HK-2 (cell line): ENCODE measurements at regions not wholly inside any gene's neighbourhood (a gene's known extent, or its start where the extent isn't known, plus 50 kb on each side); places are given as distances from the start of the nearest gene placed in this dataset.
A peak's percentile ranks its signal among the peaks of the same experiment; 100 is the strongest.
"Not testable (repeated sequence)": the region's sequence is repeated elsewhere in the genome, so short reads cannot be mapped to it uniquely, and the experiment has no call there.

ENCODE experiments used
- DNase-seq: peaks from one replicate; pipeline ENCODE4 v3.0.0-alpha.2; 2018; ENCODE audit not compliant: unreplicated experiment

DNA sequence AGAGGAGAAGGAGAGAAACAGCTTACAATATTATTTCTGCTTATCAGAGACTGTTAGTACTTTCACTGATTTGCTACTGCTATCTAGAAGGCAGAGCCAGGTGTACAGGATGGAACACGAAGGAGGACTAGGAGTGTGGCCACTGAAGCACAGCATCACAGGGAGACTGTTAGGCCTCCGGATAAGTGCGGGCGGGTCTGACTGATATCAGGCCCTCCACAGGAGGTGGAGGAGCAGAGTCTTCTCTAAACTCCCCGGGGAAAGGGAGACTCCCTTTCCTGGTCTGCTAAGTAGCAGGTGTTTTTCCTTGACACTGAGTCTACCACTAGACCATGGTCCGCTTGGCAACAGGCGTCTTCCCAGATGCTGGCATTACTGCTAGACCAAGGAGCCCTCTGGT lies 1065.2 kb downstream of the TMEM121 start:
- not testable (repeated sequence) for DNase-seq

DNA sequence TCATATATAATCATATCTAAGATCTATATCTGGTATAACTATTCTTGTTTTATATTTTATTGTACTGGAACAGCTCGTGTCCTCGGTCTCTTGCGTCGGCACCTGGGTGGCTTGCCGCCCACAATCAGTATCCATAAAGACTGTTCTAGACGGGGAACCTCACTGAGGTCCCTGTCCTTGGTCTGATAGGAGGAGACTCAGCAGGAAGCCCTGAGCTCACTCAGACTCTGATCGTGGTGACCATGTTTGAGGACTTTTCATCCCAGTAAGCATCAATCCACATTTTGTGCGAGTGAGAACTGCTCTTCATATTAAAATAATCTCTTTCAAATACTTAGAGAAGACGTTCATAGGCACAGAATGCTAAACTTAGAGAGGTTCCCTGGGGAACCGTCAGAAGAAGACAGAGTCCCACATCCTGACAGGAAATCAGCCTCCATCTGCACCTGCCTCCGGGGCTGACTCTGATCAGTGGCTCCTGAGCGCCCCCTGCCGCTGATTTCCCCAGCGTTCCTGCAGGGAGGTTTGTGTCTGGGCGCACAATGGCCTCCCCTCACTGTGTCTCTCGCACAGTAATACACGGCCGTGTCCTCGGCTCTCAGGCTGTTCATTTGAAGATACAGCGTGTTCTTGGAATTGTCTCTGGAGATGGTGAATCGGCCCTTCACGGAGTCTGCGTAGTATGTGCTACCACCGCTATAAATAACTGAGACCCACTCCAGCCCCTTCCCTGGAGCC lies 1065.9 kb downstream of the TMEM121 start:
- not testable (repeated sequence) for DNase-seq

- DNase-seq = no peak
These were observed 1072.8 kb downstream of the TMEM121 start for GRCh38 chr14:106599209-106599608.

DNA sequence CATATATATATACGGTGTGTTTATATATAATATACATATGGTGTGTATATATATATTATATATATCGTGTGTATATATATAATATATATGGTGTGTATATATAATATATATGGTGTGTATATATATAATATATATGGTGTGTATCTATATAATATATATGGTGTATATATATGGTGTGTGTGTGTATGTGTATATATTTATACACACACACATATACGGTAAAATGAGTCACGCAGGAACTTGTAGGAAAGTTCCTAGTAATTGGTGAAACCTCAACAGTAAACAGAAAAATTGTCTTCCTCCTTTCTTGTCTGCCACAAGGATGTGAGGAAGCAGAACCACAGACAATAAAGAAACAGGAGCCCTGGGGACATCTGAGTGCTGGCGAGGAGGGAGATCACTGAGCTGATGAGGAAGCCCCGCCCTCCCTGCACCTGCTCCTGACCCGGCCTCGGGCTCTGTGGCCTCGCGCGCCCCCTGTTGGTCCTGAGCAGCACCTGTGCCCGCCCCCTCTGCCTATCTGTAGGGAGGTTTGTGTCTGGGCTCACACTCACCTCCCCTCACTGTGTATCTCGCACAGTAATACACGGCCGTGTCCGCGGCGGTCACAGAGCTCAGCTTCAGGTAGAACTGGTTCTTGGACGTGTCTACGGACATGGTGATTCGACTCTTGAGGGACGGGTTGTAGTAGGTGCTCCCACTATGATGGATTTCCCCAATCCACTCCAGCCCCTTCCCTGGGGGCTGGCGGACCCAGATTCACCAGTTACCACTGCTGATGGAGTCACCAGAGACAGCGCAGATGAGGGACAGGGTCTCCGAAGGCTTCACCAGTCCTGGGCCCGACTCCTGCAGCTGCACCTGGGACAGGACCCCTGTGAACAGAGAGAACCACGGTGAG lies 1079.4 kb downstream of the TMEM121 start:
- DNase-seq = peak; percentile 5

DNA sequence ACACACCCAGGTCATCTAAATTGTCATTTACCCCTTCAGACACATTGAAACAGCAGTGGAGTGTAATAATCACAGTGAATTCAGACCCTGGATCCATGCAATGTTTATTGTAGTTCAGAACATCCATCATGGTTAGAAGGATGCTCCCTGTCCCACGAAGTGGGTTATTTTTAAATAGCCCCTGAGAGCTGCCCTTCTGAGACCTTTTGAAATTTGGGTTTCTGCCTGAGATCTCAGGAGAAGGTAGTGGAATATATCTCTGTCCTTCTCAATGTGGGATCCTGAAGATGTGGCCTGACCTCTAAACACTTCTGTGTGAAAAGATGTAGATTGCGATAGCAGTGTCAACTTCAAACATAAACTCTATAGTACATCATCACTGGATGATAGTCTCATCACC lies 1080.6 kb downstream of the TMEM121 start:
- DNase-seq = no peak

- no peak for DNase-seq
These were observed 1084.3 kb downstream of the TMEM121 start for GRCh38 chr14:106610691-106611090.

DNA sequence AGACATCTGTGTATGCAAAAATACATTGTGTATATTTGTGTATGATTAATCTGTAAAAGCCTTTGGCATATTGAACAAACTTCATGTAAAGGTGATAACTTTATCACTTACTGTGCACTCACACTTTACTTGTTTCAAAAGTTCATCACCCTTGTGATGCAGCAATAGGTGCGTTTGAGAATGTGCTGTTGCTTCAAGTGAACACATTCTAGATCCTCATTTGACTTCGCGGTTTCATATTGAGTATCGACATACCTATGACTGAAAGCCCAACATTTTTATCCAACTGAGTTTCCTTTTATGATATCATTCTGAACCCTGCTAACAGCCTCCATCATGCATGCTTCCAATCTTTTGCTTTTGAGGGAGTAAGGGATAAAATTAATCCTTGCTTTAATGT lies 1086.9 kb downstream of the TMEM121 start:
- DNase-seq = no peak

GRCh38 chr14:106618471-106618951 lies 1092.1 kb downstream of the TMEM121 start:
- DNase-seq = not testable (repeated sequence)

DNA sequence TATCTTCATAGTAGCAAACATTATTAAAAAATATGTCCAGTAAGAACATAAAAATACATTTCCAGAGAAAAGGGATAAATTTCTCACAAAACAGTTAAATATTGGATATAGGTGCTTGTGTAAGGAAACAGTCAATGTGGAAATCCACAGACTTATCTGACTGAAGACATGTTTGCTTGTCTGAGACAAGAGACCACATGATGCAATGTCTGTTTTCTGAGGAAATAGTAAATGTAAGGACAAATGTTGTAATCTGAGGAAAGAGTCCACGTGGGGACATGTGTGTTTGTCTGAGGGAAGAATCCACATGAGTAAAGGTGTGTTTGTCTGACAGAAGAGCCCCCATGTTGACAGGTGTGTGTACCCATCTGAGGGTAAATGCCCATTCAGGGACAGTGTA lies 1093.2 kb downstream of the TMEM121 start:
- DNase-seq = no peak

GRCh38 chr14:106620368-106620767 lies 1094.0 kb downstream of the TMEM121 start:
- DNase-seq = no peak

DNA sequence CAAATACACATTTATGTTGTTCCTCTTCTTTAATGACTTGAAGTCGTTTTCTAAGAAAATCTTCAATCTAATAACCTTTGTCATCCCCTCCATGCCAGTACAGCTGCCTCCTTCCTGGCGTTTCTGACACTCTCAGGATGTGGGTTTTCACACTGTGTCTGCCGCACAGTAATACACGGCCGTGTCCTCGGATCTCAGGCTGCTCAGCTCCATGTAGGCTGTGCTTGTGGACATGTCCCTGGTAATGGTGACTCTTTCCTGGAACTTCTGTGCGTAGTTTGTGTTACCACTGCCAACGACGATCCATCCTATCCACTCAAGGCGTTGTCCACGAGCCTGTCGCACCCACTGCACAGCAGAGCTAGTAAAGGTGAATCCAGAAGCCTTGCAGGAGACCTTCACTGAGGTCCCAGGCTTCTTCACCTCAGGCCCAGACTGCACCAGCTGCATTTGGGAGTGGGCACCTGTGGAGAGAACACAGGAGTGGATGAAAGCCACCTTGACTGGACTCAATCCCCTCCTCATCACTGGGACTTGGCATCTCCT lies 1095.9 kb downstream of the TMEM121 start:
- DNase-seq = no peak

DNA sequence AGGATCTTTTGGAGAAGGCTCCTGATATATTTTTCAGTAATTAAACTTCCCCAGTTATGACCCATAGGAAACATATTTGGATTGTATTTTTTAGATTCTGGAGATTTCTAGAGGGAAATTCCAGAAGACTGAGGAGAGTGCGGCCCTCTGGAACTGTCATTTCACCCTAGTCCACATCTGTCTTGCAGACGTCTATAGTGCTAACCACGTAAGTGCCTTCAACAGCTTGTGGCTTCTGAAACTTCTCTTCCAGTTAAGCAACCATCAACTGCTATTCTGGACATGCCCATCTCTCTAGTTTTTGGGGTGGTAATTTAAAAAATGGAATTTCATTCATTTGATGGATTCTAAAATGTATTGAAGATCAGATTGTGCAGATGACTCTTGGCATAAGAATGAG lies 1098.8 kb downstream of the TMEM121 start:
- no peak for DNase-seq

DNA sequence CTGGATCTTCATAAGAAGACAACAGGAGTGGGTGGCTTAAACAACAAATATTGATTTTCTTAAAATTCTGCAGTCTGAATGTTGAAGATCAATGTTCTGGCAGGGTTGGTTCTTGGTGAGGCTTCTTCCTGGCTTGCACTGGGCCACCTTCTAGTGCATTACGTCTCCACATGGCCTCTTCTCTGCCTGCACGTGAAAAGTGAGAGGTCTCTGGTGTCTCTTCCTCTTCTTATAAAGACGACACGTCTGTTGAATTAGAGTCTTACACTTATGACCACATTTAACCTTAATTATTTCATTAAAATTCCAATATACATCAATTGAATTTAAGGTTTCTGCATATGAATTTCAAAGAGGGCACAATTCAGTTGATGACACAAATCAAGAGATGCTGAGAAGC lies 1100.1 kb downstream of the TMEM121 start:
- DNase-seq = not testable (repeated sequence)

DNA sequence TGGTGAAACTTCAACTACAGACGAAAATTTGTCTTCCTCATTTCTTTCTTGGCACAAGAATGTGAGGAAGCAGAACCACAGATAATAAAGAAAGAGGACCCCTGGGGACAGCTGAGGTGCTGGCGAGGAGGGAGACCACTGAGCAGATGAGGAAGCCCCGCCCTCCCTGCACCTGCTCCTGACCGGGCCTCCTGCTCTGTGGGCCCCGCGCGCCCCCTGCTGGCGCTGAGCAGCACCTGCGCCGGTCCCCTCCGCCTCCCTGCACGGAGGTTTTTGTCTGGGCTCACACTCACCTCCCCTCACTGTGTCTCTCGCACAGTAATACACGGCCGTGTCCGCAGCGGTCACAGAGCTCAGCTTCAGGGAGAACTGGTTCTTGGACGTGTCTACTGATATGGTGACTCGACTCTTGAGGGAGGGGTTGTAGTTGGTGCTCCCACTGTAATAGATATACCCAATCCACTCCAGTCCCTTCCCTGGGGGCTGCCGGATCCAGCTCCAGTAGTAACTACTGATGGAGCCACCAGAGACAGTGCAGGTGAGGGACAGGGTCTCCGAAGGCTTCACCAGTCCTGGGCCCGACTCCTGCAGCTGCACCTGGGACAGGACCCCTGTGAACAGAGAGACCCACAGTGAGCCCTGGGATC lies 1100.7 kb downstream of the TMEM121 start:
- DNase-seq = peak; percentile 10

DNA sequence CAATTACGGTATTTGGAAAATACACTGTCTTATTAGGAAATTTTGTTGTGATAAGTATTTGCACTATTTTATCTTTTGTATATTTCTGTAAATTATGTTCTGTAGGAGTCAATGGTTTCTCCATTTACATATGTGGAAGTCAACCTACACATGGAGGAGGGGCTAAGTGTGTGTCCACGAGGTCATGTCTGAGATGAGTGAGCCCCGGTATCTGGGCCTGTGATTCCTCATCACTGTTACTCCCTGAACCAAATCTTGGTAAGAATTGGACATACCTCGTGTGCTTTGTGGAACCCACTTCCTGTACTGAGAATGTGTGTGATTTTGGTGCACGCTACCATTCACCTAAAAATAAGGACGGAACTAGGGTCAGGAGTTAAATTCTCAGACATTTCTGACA lies 1105.5 kb downstream of the TMEM121 start:
- DNase-seq = no peak

- no peak for DNase-seq
These were observed 1107.3 kb downstream of the TMEM121 start for GRCh38 chr14:106633721-106634120.

GRCh38 chr14:106635569-106635968 lies 1109.2 kb downstream of the TMEM121 start:
- DNase-seq = no peak

- DNase-seq = not testable (repeated sequence)
These were observed 1112.5 kb downstream of the TMEM121 start for GRCh38 chr14:106638786-106639452.

- DNase-seq = no peak
These were observed 1115.7 kb downstream of the TMEM121 start for GRCh38 chr14:106642090-106642489.

- not testable (repeated sequence) for DNase-seq
These were observed 1116.6 kb downstream of the TMEM121 start for GRCh38 chr14:106642971-106643370.

DNA sequence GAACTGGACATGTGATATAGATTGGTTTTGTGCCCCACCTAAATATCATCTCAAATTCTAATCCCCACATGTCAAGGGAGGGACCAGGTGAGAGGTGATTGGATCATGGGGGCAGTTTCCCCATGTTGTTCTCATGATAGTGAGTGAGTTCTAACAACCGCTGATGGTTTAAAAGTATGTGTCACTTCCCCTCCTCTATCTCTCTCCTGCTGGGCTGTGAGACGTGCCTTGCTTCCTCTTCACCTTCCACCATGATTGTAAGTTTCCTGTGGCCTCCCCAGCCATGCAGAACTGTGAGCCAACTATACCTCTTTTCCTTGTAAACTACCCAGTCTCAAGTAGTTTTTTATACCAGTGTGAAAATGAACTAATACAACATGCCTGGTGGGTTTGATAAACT lies 1122.5 kb downstream of the TMEM121 start:
- not testable (repeated sequence) for DNase-seq
